ENCODE measurements at regions not wholly inside any gene's neighbourhood (a gene's known extent, or its start where the extent isn't known, plus 50 kb on each side); places are given as distances from the start of the nearest gene placed in this dataset.

- DNase-seq: no peak
Observed at GRCh38 chr6:140871911-140872310, 1260.8 kb upstream of the GJE1 start.

GRCh38 chr6:140867336-140867735, 1265.4 kb upstream of the GJE1 start:
- DNase-seq: no peak

- DNase-seq: no peak
Observed at GRCh38 chr6:140858381-140858971, 1274.2 kb upstream of the GJE1 start.

GRCh38 chr6:140857739-140858380, 1274.9 kb upstream of the GJE1 start:
- DNase-seq: peak; percentile 18

- DNase-seq: no peak
Observed at GRCh38 chr6:140855520-140855919, 1277.2 kb upstream of the GJE1 start.

- no peak for DNase-seq
Observed at GRCh38 chr6:140854318-140854717, 1278.4 kb upstream of the GJE1 start.

- DNase-seq: no peak
Observed at GRCh38 chr6:140850438-140850837, 1282.3 kb upstream of the GJE1 start.

GRCh38 chr6:140849456-140849855, 1283.3 kb upstream of the GJE1 start:
- no peak for DNase-seq

- no peak for DNase-seq
Observed at GRCh38 chr6:140847262-140847645, 1285.5 kb upstream of the GJE1 start.

- no peak for DNase-seq
Observed at GRCh38 chr6:140846503-140847261, 1286.0 kb upstream of the GJE1 start.

GRCh38 chr6:140845701-140846100, 1287.0 kb upstream of the GJE1 start:
- DNase-seq: no peak

- DNase-seq: no peak
Observed at GRCh38 chr6:140844167-140844566, 1288.6 kb upstream of the GJE1 start.

GRCh38 chr6:140833408-140833807, 1299.3 kb upstream of the GJE1 start:
- no peak for DNase-seq

GRCh38 chr6:140830666-140831065, 1302.1 kb upstream of the GJE1 start:
- DNase-seq: no peak

GRCh38 chr6:140828856-140829255, 1303.9 kb upstream of the GJE1 start:
- DNase-seq: no peak

GRCh38 chr6:140827593-140827992, 1305.1 kb upstream of the GJE1 start:
- DNase-seq: no peak

GRCh38 chr6:140825731-140826130, 1307.0 kb upstream of the GJE1 start:
- DNase-seq: no peak

GRCh38 chr6:140824595-140824994, 1308.1 kb upstream of the GJE1 start:
- DNase-seq: no peak

GRCh38 chr6:140821196-140821595, 1311.5 kb upstream of the GJE1 start:
- no peak for DNase-seq

GRCh38 chr6:140817176-140817575, 1315.5 kb upstream of the GJE1 start:
- DNase-seq: no peak

GRCh38 chr6:140816681-140817080, 1316.0 kb upstream of the GJE1 start:
- DNase-seq: no peak

- no peak for DNase-seq
Observed at GRCh38 chr6:140812636-140813035, 1320.1 kb upstream of the GJE1 start.

- no peak for DNase-seq
Observed at GRCh38 chr6:140811642-140812041, 1321.1 kb upstream of the GJE1 start.

- DNase-seq: no peak
Observed at GRCh38 chr6:140809694-140810101, 1323.0 kb upstream of the GJE1 start.

All from NCI-H1436 treated with DMSO at 0.1 percent for 48 hours (cell line).